ENCODE measurements at regions not wholly inside any gene's neighbourhood (a gene's known extent, or its start where the extent isn't known, plus 50 kb on each side); places are given as distances from the start of the nearest gene placed in this dataset.

GRCh38 chr3:106204160-106204868 lies 335.5 kb upstream of the CBLB start:
- Histone ChIP-seq H3K4me3 (ENCODE audit: low read depth, low read length) (no peak overlapping the region), H3K27ac (no peak overlapping the region), H3K9me3 (ENCODE audit: severe bottlenecking) (peaks cover 2% of the 10 kb centered on the region), H3K36me3 (no peaks in the 10 kb centered on the region), H3K27me3 (ENCODE audit: insufficient read depth, low read depth, severe bottlenecking) (no peaks in the 10 kb centered on the region)
- no peak for TF ChIP-seq CTCF (IDR thresholded peaks at IDR 0.05; ENCODE audit: low read depth, low read length)
- no peak for DNase-seq

DNA sequence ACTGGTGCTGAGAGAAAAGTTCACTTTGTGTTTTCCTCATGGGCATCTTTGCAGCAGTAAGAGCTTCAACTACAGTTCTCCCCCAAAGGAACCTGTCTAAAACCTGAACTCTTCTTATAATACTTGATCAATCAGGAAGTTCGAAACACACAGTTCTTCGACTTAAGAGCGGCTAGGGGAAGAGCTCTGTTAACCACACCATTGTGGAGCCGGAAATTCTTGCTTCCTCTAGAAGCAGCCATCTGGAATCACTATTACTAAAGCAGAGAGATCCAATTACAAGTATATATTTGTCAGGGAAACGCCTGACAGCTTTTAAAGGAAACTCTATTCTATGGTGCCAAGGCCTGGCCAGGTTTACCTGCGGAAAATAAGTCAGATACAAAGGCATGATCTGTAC lies 337.3 kb upstream of the CBLB start:
- no peaks in the 10 kb centered on the region for H3K36me3 ChIP-seq
- TF ChIP-seq CTCF (IDR thresholded peaks at IDR 0.05; ENCODE audit: low read depth, low read length), result no peak
- peaks cover 2% of the 10 kb centered on the region for H3K9me3 ChIP-seq (ENCODE audit: severe bottlenecking)
- no peak overlapping the region for H3K4me3 ChIP-seq (ENCODE audit: low read depth, low read length)
- H3K27ac ChIP-seq, result no peak overlapping the region
- no peak for DNase-seq
- H3K27me3 ChIP-seq (ENCODE audit: insufficient read depth, low read depth, severe bottlenecking), result no peaks in the 10 kb centered on the region

DNA sequence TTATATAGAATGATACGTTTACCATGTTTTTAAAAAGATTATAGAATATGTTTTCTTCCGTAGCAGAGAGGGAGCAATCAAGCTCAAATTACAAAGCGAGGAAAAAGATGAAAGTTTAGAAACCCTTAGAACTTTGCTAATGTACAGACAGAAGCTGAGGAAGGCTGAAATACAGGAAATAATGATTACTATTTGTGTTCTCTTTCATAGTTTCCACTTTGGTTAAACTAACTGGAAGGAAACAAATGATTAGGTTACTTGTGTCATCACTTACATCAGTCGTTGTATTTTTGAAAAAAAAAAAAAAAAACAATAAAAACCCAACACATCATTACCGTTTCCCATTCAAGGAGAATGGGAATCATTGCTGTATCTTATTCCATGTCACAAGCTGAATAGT lies 337.8 kb upstream of the CBLB start:
- no peaks in the 10 kb centered on the region for H3K27me3 ChIP-seq (ENCODE audit: insufficient read depth, low read depth, severe bottlenecking)
- peaks cover 2% of the 10 kb centered on the region for H3K9me3 ChIP-seq (ENCODE audit: severe bottlenecking)
- no peak overlapping the region for H3K27ac ChIP-seq
- DNase-seq, result no peak
- no peak overlapping the region for H3K4me3 ChIP-seq (ENCODE audit: low read depth, low read length)
- no peaks in the 10 kb centered on the region for H3K36me3 ChIP-seq
- no peak for TF ChIP-seq CTCF (IDR thresholded peaks at IDR 0.05; ENCODE audit: low read depth, low read length)

DNA sequence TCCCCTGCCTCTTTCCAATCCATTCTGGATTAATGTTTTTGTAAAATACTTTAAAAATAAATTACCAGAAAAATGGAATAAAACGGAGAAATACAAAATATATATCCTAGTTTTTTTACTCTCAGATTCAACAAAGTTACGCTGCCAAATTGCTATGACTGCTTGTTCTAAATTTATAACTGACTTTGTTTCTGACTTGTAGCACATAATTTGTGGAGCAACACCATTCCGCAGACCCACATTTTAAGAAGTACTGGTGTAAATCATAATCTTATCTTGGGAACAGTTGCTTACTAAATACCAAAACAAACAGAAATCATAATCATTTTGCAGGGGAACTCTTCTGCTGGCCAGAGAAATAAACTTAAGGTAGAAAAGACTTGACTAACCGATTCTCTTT lies 339.4 kb upstream of the CBLB start:
- Histone ChIP-seq H3K27me3 (ENCODE audit: insufficient read depth, low read depth, severe bottlenecking) (no peaks in the 10 kb centered on the region), H3K9me3 (ENCODE audit: severe bottlenecking) (peaks cover 2% of the 10 kb centered on the region), H3K4me3 (ENCODE audit: low read depth, low read length) (no peak overlapping the region), H3K36me3 (no peaks in the 10 kb centered on the region), H3K27ac (no peak overlapping the region)
- TF ChIP-seq CTCF (IDR thresholded peaks at IDR 0.05; ENCODE audit: low read depth, low read length), result no peak
- DNase-seq, result no peak

DNA sequence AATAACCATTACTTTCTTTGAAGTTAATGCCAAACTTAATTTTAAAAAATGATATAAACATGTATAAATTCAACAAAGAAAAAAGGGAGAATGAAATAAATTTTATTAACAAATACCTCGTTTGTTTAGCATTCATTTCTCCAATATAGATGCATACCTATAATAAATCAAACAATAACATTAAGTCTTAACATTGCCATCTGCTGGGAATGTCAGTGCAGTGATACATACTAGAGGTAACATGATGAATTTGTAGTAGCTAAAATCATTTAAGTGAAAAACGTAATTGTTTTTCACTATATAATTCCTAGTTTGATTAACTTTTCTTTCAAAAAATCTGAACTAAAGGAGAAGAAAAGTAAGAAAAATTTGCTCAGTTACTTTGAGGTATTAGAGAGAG lies 340.2 kb upstream of the CBLB start:
- no peaks in the 10 kb centered on the region for H3K36me3 ChIP-seq
- no peak overlapping the region for H3K27ac ChIP-seq
- no peak for TF ChIP-seq CTCF (IDR thresholded peaks at IDR 0.05; ENCODE audit: low read depth, low read length)
- H3K27me3 ChIP-seq (ENCODE audit: insufficient read depth, low read depth, severe bottlenecking), result no peaks in the 10 kb centered on the region
- H3K9me3 ChIP-seq (ENCODE audit: severe bottlenecking), result peaks cover 2% of the 10 kb centered on the region
- no peak overlapping the region for H3K4me3 ChIP-seq (ENCODE audit: low read depth, low read length)
- no peak for DNase-seq

DNA sequence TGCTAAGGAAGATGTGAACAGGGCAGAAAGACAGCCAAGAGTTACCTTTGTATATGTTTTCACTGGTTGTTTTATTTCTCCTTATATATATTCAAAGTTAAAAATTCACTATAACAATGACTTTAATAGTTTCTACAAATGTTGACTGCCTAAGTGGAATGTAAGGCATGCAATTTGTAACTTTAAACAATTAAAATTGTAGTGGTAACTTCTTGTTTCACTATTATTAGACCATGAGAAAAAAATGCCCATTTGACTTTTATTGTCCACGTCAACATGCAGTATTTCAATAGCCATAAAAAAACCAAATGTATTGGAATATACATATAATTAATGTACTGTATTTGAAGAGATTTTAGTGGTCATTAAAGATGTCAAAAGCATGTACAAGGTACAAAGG lies 340.7 kb upstream of the CBLB start:
- no peak for TF ChIP-seq CTCF (IDR thresholded peaks at IDR 0.05; ENCODE audit: low read depth, low read length)
- DNase-seq, result no peak
- H3K9me3 ChIP-seq (ENCODE audit: severe bottlenecking), result peaks cover 2% of the 10 kb centered on the region
- H3K27ac ChIP-seq, result no peak overlapping the region
- no peaks in the 10 kb centered on the region for H3K27me3 ChIP-seq (ENCODE audit: insufficient read depth, low read depth, severe bottlenecking)
- H3K36me3 ChIP-seq, result no peaks in the 10 kb centered on the region
- H3K4me3 ChIP-seq (ENCODE audit: low read depth, low read length), result no peak overlapping the region
